Ascending aorta (tissue), 2 donors: ENCODE measurements at regions not wholly inside any gene's neighbourhood (a gene's known extent, or its start where the extent isn't known, plus 50 kb on each side); places are given as distances from the start of the nearest gene placed in this dataset.

Experiments
- DNase-seq, 2 donors: peaks; one replicate each; pipeline ENCODE4 v3.0.0-alpha.2; 2019; ENCODE audit warnings: low spot score in 2 of 2
- H3K27ac ChIP-seq, 2 donors: fragments of 200-600 bp; sonication (generic); one replicate each; pipeline ENCODE4 v1.5.1; 2016 to 2017; ENCODE audit warnings: mild to moderate bottlenecking in 1 of 2
- H3K27me3 ChIP-seq: fragments of 200-600 bp; sonication (generic); one replicate; pipeline ENCODE4 v1.5.1; 2017
- H3K36me3 ChIP-seq, 2 donors: fragments of 200-600 bp; sonication (generic); one replicate each; pipeline ENCODE4 v1.5.1; 2016
- H3K4me1 ChIP-seq, 2 donors: fragments of 200-600 bp; sonication (generic); one replicate each; pipeline ENCODE4 v1.5.1; 2016 to 2017; ENCODE audit warnings: mild to moderate bottlenecking in 1 of 2
- H3K4me3 ChIP-seq, 2 donors: fragments of 200-600 bp; sonication (generic); one replicate each; pipeline ENCODE4 v1.5.1; 2016 to 2017; ENCODE audit warnings: mild to moderate bottlenecking in 1 of 2
- H3K9me3 ChIP-seq, 2 donors: fragments of 200-600 bp; sonication (generic); one replicate each; pipeline ENCODE4 v1.5.1; 2016
- CTCF ChIP-seq, 3 experiments: fragments of 200-600 bp in 2 of 3; fragments of 450-650 bp in 1 of 3; sonication (generic) in 2 of 3; IDR thresholded peaks; one replicate each; pipeline ENCODE4 v1.5.1; 2016 to 2019; ENCODE audit warnings: antibody characterized with exemption in 3 of 3, mild to moderate bottlenecking in 1 of 3, moderate library complexity in 1 of 3
- intact Hi-C: fragments of 100-400 bp; cut with DNase I; formaldehyde crosslinking; loops from one replicate; pipeline ENCODE4 v1.15.1; 2023

- Histone ChIP-seq H3K4me3 (no peak overlapping the region), H3K36me3 (no peaks in the 10 kb centered on the region), H3K9me3 (no peaks in the 10 kb centered on the region), H3K27ac (no peak overlapping the region), H3K4me1 (no peaks in the 10 kb centered on the region), H3K27me3 (no peaks in the 10 kb centered on the region)
- intact Hi-C loops: no loop called here
- TF ChIP-seq CTCF (IDR thresholded peaks at IDR 0.05): no peak
- no peak for DNase-seq
Observed at GRCh38 chr5:74375271-74375670, 265.3 kb downstream of the ENC1 start.

GRCh38 chr5:74374656-74375055 is 265.9 kb downstream of the ENC1 start:
- Histone ChIP-seq H3K36me3 (no peaks in the 10 kb centered on the region), H3K27ac (no peak overlapping the region), H3K9me3 (no peaks in the 10 kb centered on the region), H3K27me3 (no peaks in the 10 kb centered on the region), H3K4me3 (no peak overlapping the region), H3K4me1 (no peaks in the 10 kb centered on the region)
- DNase-seq: no peak
- intact Hi-C loops: no loop called here
- TF ChIP-seq CTCF (IDR thresholded peaks at IDR 0.05): no peak

GRCh38 chr5:74373076-74373475 is 267.5 kb downstream of the ENC1 start:
- no peaks in the 10 kb centered on the region for H3K4me1 ChIP-seq
- H3K9me3 ChIP-seq: no peaks in the 10 kb centered on the region
- no peaks in the 10 kb centered on the region for H3K36me3 ChIP-seq
- no peak for DNase-seq
- intact Hi-C loops: no loop called here
- H3K27ac ChIP-seq: no peak overlapping the region
- no peak for TF ChIP-seq CTCF (IDR thresholded peaks at IDR 0.05)
- H3K27me3 ChIP-seq: no peaks in the 10 kb centered on the region
- H3K4me3 ChIP-seq: no peak overlapping the region

- Histone ChIP-seq H3K4me3 (no peak overlapping the region), H3K27me3 (no peaks in the 10 kb centered on the region), H3K9me3 (no peaks in the 10 kb centered on the region), H3K4me1 (no peaks in the 10 kb centered on the region), H3K36me3 (no peaks in the 10 kb centered on the region), H3K27ac (no peak overlapping the region)
- intact Hi-C loops: no loop called here
- DNase-seq: no peak
- no peak for TF ChIP-seq CTCF (IDR thresholded peaks at IDR 0.05)
Observed at GRCh38 chr5:74372502-74373064, 267.9 kb downstream of the ENC1 start.

GRCh38 chr5:74372051-74372450 is 268.5 kb downstream of the ENC1 start:
- no peak overlapping the region for H3K27ac ChIP-seq
- intact Hi-C loops: no loop called here

More at GRCh38 chr5:74372051-74372450, 268.5 kb downstream of the ENC1 start:
- Histone ChIP-seq H3K27me3 (no peaks in the 10 kb centered on the region), H3K9me3 (no peaks in the 10 kb centered on the region), H3K4me1 (no peaks in the 10 kb centered on the region), H3K4me3 (no peak overlapping the region), H3K36me3 (no peaks in the 10 kb centered on the region)
- DNase-seq: no peak
- TF ChIP-seq CTCF (IDR thresholded peaks at IDR 0.05): no peak
